Endodermal cell (in vitro differentiated cells): ENCODE measurements at regions not wholly inside any gene's neighbourhood (a gene's known extent, or its start where the extent isn't known, plus 50 kb on each side); places are given as distances from the start of the nearest gene placed in this dataset.

Experiments used
- DNase-seq: peaks from one replicate; pipeline ENCODE4 v3.0.0-alpha.2; 2017
- H3K27ac ChIP-seq: 2 replicates; pipeline ENCODE4 v1.5.1; 2013; ENCODE audit warnings: mild to moderate bottlenecking, low read depth, low read length, moderate library complexity
- H3K27me3 ChIP-seq: 2 replicates; pipeline ENCODE4 v1.6.1; 2013; ENCODE audit warnings: mild to moderate bottlenecking, low read length, moderate library complexity; ENCODE audit not compliant: insufficient read depth, control insufficient read depth, poor library complexity, severe bottlenecking
- H3K36me3 ChIP-seq: 2 replicates; pipeline ENCODE4 v1.7.0; 2013; ENCODE audit warnings: mild to moderate bottlenecking, low read length, moderate library complexity; ENCODE audit not compliant: control insufficient read depth, insufficient read depth
- H3K4me1 ChIP-seq: one replicate; pipeline ENCODE4 v1.7.0; 2013; ENCODE audit warnings: low read length; ENCODE audit not compliant: control insufficient read depth, insufficient read depth
- H3K4me3 ChIP-seq: 2 replicates; pipeline ENCODE4 v1.5.1; 2013; ENCODE audit warnings: mild to moderate bottlenecking, low read length, moderate library complexity
- H3K9ac ChIP-seq: 2 replicates; pipeline ENCODE4 v1.6.1; 2013; ENCODE audit warnings: mild to moderate bottlenecking, low read length, moderate library complexity; ENCODE audit not compliant: poor library complexity, severe bottlenecking; ENCODE audit errors: extremely low read depth
- H3K9me3 ChIP-seq: 2 replicates; pipeline ENCODE4 v1.6.1; 2013; ENCODE audit warnings: mild to moderate bottlenecking, low read length, moderate library complexity; ENCODE audit not compliant: control insufficient read depth
- H3K27ac Mint-ChIP-seq: 2 replicates; pipeline ENCODE4 v1.8.0; 2020; ENCODE audit warnings: mixed read lengths
- H3K27me3 Mint-ChIP-seq: 2 replicates; pipeline ENCODE4 v1.8.0; 2021; ENCODE audit warnings: mild to moderate bottlenecking, mixed read lengths; ENCODE audit not compliant: insufficient read depth
- H3K36me3 Mint-ChIP-seq: 2 replicates; pipeline ENCODE4 v1.8.0; 2020; ENCODE audit warnings: low read depth, mixed read lengths
- H3K4me1 Mint-ChIP-seq: 2 replicates; pipeline ENCODE4 v1.8.0; 2020; ENCODE audit warnings: mixed read lengths
- H3K4me3 Mint-ChIP-seq: 2 replicates; pipeline ENCODE4 v1.8.0; 2020; ENCODE audit warnings: mild to moderate bottlenecking, moderate library complexity, mixed read lengths
- H3K9me3 Mint-ChIP-seq: 2 replicates; pipeline ENCODE4 v1.8.0; 2020; ENCODE audit warnings: mild to moderate bottlenecking, mixed read lengths
- WGBS, 2 experiments: methylation state at CpG; one replicate each; pipeline versions ENCODE4 v1.1.5 to v1.1.7; 2013; ENCODE audit warnings: missing lambda C conversion rate in 2 of 2, mixed read lengths in 1 of 2; ENCODE audit not compliant: insufficient coverage in 1 of 2, insufficient read length in 1 of 2; 5-methylcytosine and 5-hydroxymethylcytosine counted together
- TF ChIP-seq, protein P1 (sequence below): fragments of 200-600 bp; sonication (generic); conservative IDR thresholded peaks from 2 replicates; pipeline ENCODE4 v1.5.0; 2021; ENCODE audit warnings: antibody characterized with exemption, mild to moderate bottlenecking

DNA sequence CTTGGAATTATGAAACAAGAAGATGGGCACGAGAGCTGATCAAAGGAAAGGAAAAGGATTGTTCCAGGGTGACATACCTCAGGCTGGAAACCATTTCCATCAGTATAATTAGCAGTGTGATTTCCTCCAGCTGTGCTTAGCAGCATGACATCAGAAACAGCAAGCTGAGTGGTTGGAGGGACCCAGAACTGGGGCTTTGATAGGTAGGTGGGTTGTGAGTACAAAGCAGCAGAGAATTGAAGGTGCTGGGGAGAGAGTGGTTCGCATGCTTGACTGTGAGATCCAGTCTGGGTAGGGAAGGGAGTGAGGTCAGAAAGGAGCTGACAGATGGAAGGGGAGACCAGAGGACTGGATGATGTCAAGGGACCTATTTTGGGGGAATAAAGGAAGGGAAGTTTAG, 90.4 kb downstream of the CD164 start:
- Mint-ChIP-seq H3K4me1 (peaks cover 11% of the 10 kb centered on the region), H3K36me3 (no peaks in the 10 kb centered on the region), H3K9me3 (no peaks in the 10 kb centered on the region), H3K27ac (no peak overlapping the region), H3K4me3 (no peak overlapping the region), H3K27me3 (peaks cover 4% of the 10 kb centered on the region)
- no peak overlapping the region for H3K9ac ChIP-seq
- H3K4me1 ChIP-seq = no peaks in the 10 kb centered on the region
- no peaks in the 10 kb centered on the region for H3K9me3 ChIP-seq
- H3K36me3 ChIP-seq = no peaks in the 10 kb centered on the region
- H3K27me3 ChIP-seq = no peaks in the 10 kb centered on the region
- H3K4me3 ChIP-seq = no peak overlapping the region
- TF ChIP-seq, protein P1, sequence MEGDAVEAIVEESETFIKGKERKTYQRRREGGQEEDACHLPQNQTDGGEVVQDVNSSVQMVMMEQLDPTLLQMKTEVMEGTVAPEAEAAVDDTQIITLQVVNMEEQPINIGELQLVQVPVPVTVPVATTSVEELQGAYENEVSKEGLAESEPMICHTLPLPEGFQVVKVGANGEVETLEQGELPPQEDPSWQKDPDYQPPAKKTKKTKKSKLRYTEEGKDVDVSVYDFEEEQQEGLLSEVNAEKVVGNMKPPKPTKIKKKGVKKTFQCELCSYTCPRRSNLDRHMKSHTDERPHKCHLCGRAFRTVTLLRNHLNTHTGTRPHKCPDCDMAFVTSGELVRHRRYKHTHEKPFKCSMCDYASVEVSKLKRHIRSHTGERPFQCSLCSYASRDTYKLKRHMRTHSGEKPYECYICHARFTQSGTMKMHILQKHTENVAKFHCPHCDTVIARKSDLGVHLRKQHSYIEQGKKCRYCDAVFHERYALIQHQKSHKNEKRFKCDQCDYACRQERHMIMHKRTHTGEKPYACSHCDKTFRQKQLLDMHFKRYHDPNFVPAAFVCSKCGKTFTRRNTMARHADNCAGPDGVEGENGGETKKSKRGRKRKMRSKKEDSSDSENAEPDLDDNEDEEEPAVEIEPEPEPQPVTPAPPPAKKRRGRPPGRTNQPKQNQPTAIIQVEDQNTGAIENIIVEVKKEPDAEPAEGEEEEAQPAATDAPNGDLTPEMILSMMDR = no peak
- WGBS, 2 experiments = 64 to 82% methylated on average over 2 of the region's 2 CpGs
- DNase-seq = peak; percentile 53
- no peak overlapping the region for H3K27ac ChIP-seq

DNA sequence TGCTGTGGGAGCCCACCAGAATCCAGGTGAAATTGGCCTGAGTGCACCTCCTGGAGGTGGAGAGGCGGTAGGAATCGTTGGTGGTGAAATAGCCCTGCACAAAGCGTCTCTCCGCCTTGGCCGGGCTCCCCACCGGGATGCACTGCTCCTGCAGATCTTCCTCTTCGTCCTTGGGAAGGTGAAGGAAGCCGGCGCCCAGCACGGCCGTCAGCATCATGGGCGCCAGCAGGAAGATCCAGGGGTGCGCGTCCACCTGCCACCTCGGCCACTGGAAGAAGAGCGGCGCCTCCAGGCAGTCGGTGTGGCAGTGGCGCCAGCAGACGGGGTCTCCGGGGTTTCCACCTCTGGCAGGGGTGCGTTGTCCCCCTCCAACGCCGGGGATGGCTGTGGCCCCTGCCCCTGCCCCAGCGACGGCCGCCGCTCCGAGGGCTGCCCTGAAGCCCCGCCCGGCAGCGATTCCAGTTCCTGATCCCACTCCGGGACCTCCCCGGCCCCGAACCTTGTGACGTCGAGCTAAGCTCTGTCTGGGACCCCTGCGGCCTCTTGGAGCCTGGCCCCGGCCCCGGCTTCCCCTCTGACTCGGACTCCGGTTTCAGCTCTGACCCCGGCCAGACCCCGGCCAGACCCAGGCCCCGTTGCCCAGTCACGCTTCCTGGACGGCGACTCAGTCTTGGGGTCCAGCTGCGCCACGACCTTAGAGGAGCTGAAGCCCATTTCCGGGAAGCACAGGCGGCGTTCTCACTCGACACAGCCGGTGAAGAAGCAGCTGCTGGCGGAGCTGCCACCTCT, 91.9 kb downstream of the CD164 start:
- Histone ChIP-seq H3K27ac (no peak overlapping the region), H3K9me3 (no peaks in the 10 kb centered on the region), H3K4me1 (peaks cover 4% of the 10 kb centered on the region), H3K36me3 (no peaks in the 10 kb centered on the region), H3K4me3 (no peak overlapping the region), H3K27me3 (no peaks in the 10 kb centered on the region), H3K9ac (no peak overlapping the region)
- Mint-ChIP-seq H3K4me3 (no peak overlapping the region), H3K4me1 (peaks cover 11% of the 10 kb centered on the region), H3K9me3 (no peaks in the 10 kb centered on the region), H3K27me3 (peaks cover 8% of the 10 kb centered on the region), H3K27ac (no peak overlapping the region), H3K36me3 (no peaks in the 10 kb centered on the region)
- no peak for DNase-seq
- WGBS, 2 experiments = 95 to 96% methylated on average over 19 to 56 of the region's 56 CpGs
- TF ChIP-seq, protein P1 = peak; percentile 9

DNA sequence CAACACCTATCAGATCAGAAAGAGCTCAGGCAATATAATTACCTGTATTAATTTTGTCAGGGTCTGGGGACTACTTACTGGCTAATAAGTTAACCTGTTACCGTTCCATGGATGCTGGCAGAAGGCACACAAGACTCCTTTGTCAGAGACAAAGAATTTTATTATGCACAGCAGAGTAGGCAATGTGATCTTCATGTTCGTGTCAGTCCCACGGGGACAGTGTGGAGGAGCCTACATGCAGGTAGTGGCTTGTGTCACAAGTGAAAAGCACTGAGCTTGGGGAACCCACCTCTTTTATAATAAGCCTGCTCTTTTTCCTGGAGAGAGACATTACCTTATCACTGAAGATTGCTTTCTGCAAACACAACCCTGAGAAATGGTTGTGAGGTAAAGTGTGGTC, 96.9 kb downstream of the CD164 start:
- Histone ChIP-seq H3K9me3 (no peaks in the 10 kb centered on the region), H3K36me3 (no peaks in the 10 kb centered on the region), H3K27me3 (no peaks in the 10 kb centered on the region), H3K4me3 (no peak overlapping the region), H3K4me1 (peaks cover 7% of the 10 kb centered on the region), H3K27ac (no peak overlapping the region), H3K9ac (no peak overlapping the region)
- Mint-ChIP-seq H3K4me3 (no peak overlapping the region), H3K9me3 (no peaks in the 10 kb centered on the region), H3K36me3 (no peaks in the 10 kb centered on the region), H3K27ac (no peak overlapping the region), H3K4me1 (peaks cover 10% of the 10 kb centered on the region), H3K27me3 (peaks cover 12% of the 10 kb centered on the region)
- WGBS, 2 experiments = 87 to 90% methylated on average over 3 of the region's 3 CpGs
- TF ChIP-seq, protein P1 = no peak
- no peak for DNase-seq
